ENCODE measurements at regions not wholly inside any gene's neighbourhood (a gene's known extent, or its start where the extent isn't known, plus 50 kb on each side); places are given as distances from the start of the nearest gene placed in this dataset.

- TF ChIP-seq, protein P1, sequence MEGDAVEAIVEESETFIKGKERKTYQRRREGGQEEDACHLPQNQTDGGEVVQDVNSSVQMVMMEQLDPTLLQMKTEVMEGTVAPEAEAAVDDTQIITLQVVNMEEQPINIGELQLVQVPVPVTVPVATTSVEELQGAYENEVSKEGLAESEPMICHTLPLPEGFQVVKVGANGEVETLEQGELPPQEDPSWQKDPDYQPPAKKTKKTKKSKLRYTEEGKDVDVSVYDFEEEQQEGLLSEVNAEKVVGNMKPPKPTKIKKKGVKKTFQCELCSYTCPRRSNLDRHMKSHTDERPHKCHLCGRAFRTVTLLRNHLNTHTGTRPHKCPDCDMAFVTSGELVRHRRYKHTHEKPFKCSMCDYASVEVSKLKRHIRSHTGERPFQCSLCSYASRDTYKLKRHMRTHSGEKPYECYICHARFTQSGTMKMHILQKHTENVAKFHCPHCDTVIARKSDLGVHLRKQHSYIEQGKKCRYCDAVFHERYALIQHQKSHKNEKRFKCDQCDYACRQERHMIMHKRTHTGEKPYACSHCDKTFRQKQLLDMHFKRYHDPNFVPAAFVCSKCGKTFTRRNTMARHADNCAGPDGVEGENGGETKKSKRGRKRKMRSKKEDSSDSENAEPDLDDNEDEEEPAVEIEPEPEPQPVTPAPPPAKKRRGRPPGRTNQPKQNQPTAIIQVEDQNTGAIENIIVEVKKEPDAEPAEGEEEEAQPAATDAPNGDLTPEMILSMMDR (tag by site-specific recombination; IDR thresholded peaks at IDR 0.05) = no peak
- TF ChIP-seq ZNF121 (tag by site-specific recombination; IDR thresholded peaks at IDR 0.05) (no peak), SALL2 (tag by site-specific recombination; IDR thresholded peaks at IDR 0.05; ENCODE audit: borderline replicate concordance) (no peak), ZNF37A (tag by site-specific recombination; IDR thresholded peaks at IDR 0.05) (no peak), ZNF426 (tag by site-specific recombination; IDR thresholded peaks at IDR 0.05) (no peak), ZNF292 (tag by site-specific recombination; IDR thresholded peaks at IDR 0.05; ENCODE audit: borderline replicate concordance, low read depth) (no peak), REST (tag by site-specific recombination; IDR thresholded peaks at IDR 0.05) (no peak), ZNF280C (tag by site-specific recombination; IDR thresholded peaks at IDR 0.05) (no peak)
Observed at GRCh38 chr13:73844986-73845385, 289.2 kb downstream of the KLF12 start.

Measured in HEK293 (cell line).